Mammary epithelial cell (primary cell): ENCODE measurements at regions not wholly inside any gene's neighbourhood (a gene's known extent, or its start where the extent isn't known, plus 50 kb on each side); places are given as distances from the start of the nearest gene placed in this dataset.
"Not testable (repeated sequence)": the region's sequence is repeated elsewhere in the genome, so short reads cannot be mapped to it uniquely, and the experiment has no call there.

ENCODE experiments used
- CTCF ChIP-seq, 2 donors: IDR thresholded peaks in 1 of 2; conservative IDR thresholded peaks in 1 of 2; 2 replicates each; pipeline ENCODE4 v1.5.1; 2011 to 2012; ENCODE audit warnings: inconsistent platforms in 2 of 2, low read length in 2 of 2, mild to moderate bottlenecking in 2 of 2, control low read depth in 1 of 2, low read depth in 1 of 2; ENCODE audit not compliant: insufficient read depth in 1 of 2; ENCODE audit errors: extremely low read depth in 1 of 2
- EZH2 ChIP-seq: IDR thresholded peaks from 2 replicates; pipeline ENCODE4 v1.6.1; 2012; ENCODE audit warnings: low read length, inconsistent platforms, borderline replicate concordance

GRCh38 chr17:30711626-30712507 is 112.6 kb downstream of the CRLF3 start:
- TF ChIP-seq CTCF (conservative IDR thresholded peaks at IDR 0.05 in 1 of 2, IDR thresholded peaks at IDR 0.05 in 1 of 2; ENCODE audit: extremely low read depth in 1 of 2, insufficient read depth in 1 of 2, low read depth in 1 of 2, low read length in 2 of 2); EZH2: not testable (repeated sequence)
